H1 (cell line): ENCODE measurements at regions not wholly inside any gene's neighbourhood (a gene's known extent, or its start where the extent isn't known, plus 50 kb on each side); places are given as distances from the start of the nearest gene placed in this dataset.

Experiments
- BCL11A ChIP-seq, 2 experiments: IDR thresholded peaks; one replicate each; pipeline ENCODE4 v1.6.1; 2011; ENCODE audit warnings: low read depth in 2 of 2, low read length in 2 of 2, mild to moderate bottlenecking in 2 of 2
- CHD7 ChIP-seq: fragments of 300-600 bp; sonication (generic); IDR thresholded peaks from 2 replicates; pipeline ENCODE4 v1.7.1; 2012; ENCODE audit warnings: low read length, moderate library complexity, mild to moderate bottlenecking, inconsistent platforms; ENCODE audit not compliant: insufficient replicate concordance
- SIN3A ChIP-seq, 2 experiments: IDR thresholded peaks in 1 of 2; conservative IDR thresholded peaks in 1 of 2; 2 replicates each; pipeline ENCODE4 v1.6.1; 2011 to 2012; ENCODE audit warnings: low read length in 2 of 2, improper control_type of control experiment in 1 of 2, low read depth in 1 of 2, mild to moderate bottlenecking in 1 of 2

- no peak for TF ChIP-seq CHD7
- TF ChIP-seq SIN3A (conservative IDR thresholded peaks at IDR 0.05 in 1 of 2, IDR thresholded peaks at IDR 0.05 in 1 of 2; ENCODE audit: low read depth in 1 of 2, low read length in 2 of 2) = no peak
- no peak for TF ChIP-seq BCL11A (IDR thresholded peaks at IDR 0.05; ENCODE audit: low read depth in 2 of 2, low read length in 2 of 2)
- TF ChIP-seq, all 59 proteins: peak for 0
Observed at GRCh38 chr6:9403736-9404135, 968.4 kb upstream of the SLC35B3 start (continued).
